ENCODE measurements at regions not wholly inside any gene's neighbourhood (a gene's known extent, or its start where the extent isn't known, plus 50 kb on each side); places are given as distances from the start of the nearest gene placed in this dataset.

- Histone ChIP-seq H3K27me3 (peaks cover 3% of the 10 kb centered on the region), H3K9me3 (replicated peaks in 1 of 3) (no peaks in the 10 kb centered on the region), H3K27ac (no peak overlapping the region), H3K4me1 (replicated peaks in 1 of 2) (no peaks in the 10 kb centered on the region), H3K4me3 (no peak overlapping the region), H3K36me3 (replicated peaks in 1 of 2) (no peaks in the 10 kb centered on the region)
- no peak for DNase-seq
- 54 to 83% (median 71%) methylated on average over 7 of the region's 7 CpGs for WGBS, 4 donors
- intact Hi-C loops (cut with DNase I), result no loop called here
- TF ChIP-seq CTCF (IDR thresholded peaks at IDR 0.05) (no peak), POLR2A (IDR thresholded peaks at IDR 0.05) (no peak)
Measured at GRCh38 chr20:51158226-51158625, 135.3 kb upstream of the KCNG1 start.

GRCh38 chr20:51156041-51156982 is 133.4 kb upstream of the KCNG1 start:
- intact Hi-C loops (cut with DNase I), result no loop called here
- no peaks in the 10 kb centered on the region for H3K36me3 ChIP-seq (replicated peaks in 1 of 2)
- H3K4me1 ChIP-seq (replicated peaks in 1 of 2), result no peaks in the 10 kb centered on the region
- peak in 2 of 7 donors; percentile 15 to 71 for DNase-seq
- no peak overlapping the region for H3K4me3 ChIP-seq
- peaks cover 3% of the 10 kb centered on the region for H3K27me3 ChIP-seq
- H3K27ac ChIP-seq, result no peak overlapping the region
- TF ChIP-seq POLR2A (IDR thresholded peaks at IDR 0.05) (no peak), CTCF (IDR thresholded peaks at IDR 0.05) (no peak)
- 31 to 37% (median 33%) methylated on average over 17 of the region's 17 CpGs for WGBS, 4 donors
- no peaks in the 10 kb centered on the region for H3K9me3 ChIP-seq (replicated peaks in 1 of 3)

GRCh38 chr20:51154708-51155690 is 132.1 kb upstream of the KCNG1 start:
- H3K4me1 ChIP-seq (replicated peaks in 1 of 2), result no peaks in the 10 kb centered on the region
- 78 to 82% (median 79%) methylated on average over 18 to 19 of the region's 19 CpGs for whole genome bisulfite sequencing, 4 donors
- DNase-seq, result no peak
- no peaks in the 10 kb centered on the region for H3K36me3 ChIP-seq (replicated peaks in 1 of 2)
- no peak overlapping the region for H3K4me3 ChIP-seq
- intact Hi-C loops (cut with DNase I), result no loop called here
- H3K27ac ChIP-seq, result no peak overlapping the region
- H3K27me3 ChIP-seq, result peaks cover 3% of the 10 kb centered on the region
- TF ChIP-seq CTCF (IDR thresholded peaks at IDR 0.05) (no peak), POLR2A (IDR thresholded peaks at IDR 0.05) (no peak)
- no peaks in the 10 kb centered on the region for H3K9me3 ChIP-seq (replicated peaks in 1 of 3)

Data from adrenal gland (tissue), 9 donors.